IMR-90 (cell line): ENCODE measurements at regions not wholly inside any gene's neighbourhood (a gene's known extent, or its start where the extent isn't known, plus 50 kb on each side); places are given as distances from the start of the nearest gene placed in this dataset.

Experiments
- ATAC-seq: fragments of 200-7000 bp; cut with Tn5 transposase; 2 replicates; pipeline ENCODE4 v1.9.1; 2020; ENCODE audit warnings: low read depth, mild to moderate bottlenecking, moderate library complexity
- BruUV-seq: library from RNA; stranded (reverse); fragments of 400-500 nt; replicated peaks from 2 replicates; lab custom pipeline; 2021; lab: Mats Ljungman, UMichigan
- CTCF ChIA-PET: fragments of 300-600 bp; formaldehyde crosslinking; extraction: SDS; loops from one replicate; lab custom pipeline; 2021; ENCODE audit warnings: antibody characterized with exemption; lab: Yijun Ruan, JAX
- POLR2A ChIA-PET: fragments of 300-600 bp; sonication (Branson Sonifier 250); formaldehyde crosslinking; loops from one replicate; lab custom pipeline; 2022; ENCODE audit warnings: antibody characterized with exemption; ENCODE audit not compliant: unreplicated experiment; lab: Charles Lee
- DNase-seq: peaks from one replicate; pipeline ENCODE4 v3.0.0; 2013
- H2AFZ ChIP-seq: replicated peaks from 2 replicates; pipeline ENCODE3; 2013; ENCODE audit warnings: low read length, mild to moderate bottlenecking; ENCODE audit not compliant: poor library complexity
- H2AK5ac ChIP-seq: 2 replicates; pipeline ENCODE4 v1.6.1; 2013; ENCODE audit warnings: low read depth, low read length, inconsistent platforms
- H2AK9ac ChIP-seq: replicated peaks from 2 replicates; pipeline ENCODE3; 2013; ENCODE audit warnings: mild to moderate bottlenecking, low read depth, low read length, moderate library complexity; ENCODE audit not compliant: poor library complexity
- H2BK120ac ChIP-seq: 2 replicates; pipeline ENCODE4 v1.6.1; 2013; ENCODE audit warnings: low read depth, low read length, inconsistent platforms
- H2BK15ac ChIP-seq: 3 replicates; pipeline ENCODE4 v1.6.1; 2013; ENCODE audit warnings: low read depth, low read length, inconsistent platforms
- H2BK20ac ChIP-seq: 2 replicates; pipeline ENCODE4 v1.6.1; 2013; ENCODE audit warnings: low read depth, mild to moderate bottlenecking, inconsistent platforms, low read length, moderate library complexity
- H2BK5ac ChIP-seq: 2 replicates; pipeline ENCODE4 v1.6.1; 2013; ENCODE audit warnings: mild to moderate bottlenecking, low read depth, low read length, inconsistent platforms; ENCODE audit not compliant: poor library complexity, severe bottlenecking
- H3K14ac ChIP-seq: replicated peaks from 2 replicates; pipeline ENCODE4 v1.6.1; 2013; ENCODE audit warnings: low read depth, low read length, inconsistent platforms
- H3K18ac ChIP-seq: 2 replicates; pipeline ENCODE4 v1.6.1; 2013; ENCODE audit warnings: low read depth, low read length, control low read depth
- H3K23ac ChIP-seq: 2 replicates; pipeline ENCODE4 v1.6.1; 2013; ENCODE audit warnings: low read depth, low read length, inconsistent platforms
- H3K27ac ChIP-seq: 2 replicates; pipeline ENCODE4 v1.5.1; 2013; ENCODE audit warnings: mild to moderate bottlenecking, control low read depth, low read length; ENCODE audit not compliant: insufficient read depth
- H3K27me3 ChIP-seq: 2 replicates; pipeline ENCODE4 v1.6.1; 2013; ENCODE audit warnings: low read length; ENCODE audit not compliant: control insufficient read depth, insufficient read depth
- H3K36me3 ChIP-seq: 2 replicates; pipeline ENCODE4 v1.6.1; 2013; ENCODE audit warnings: low read length, mixed read lengths; ENCODE audit not compliant: control insufficient read depth, insufficient read depth
- H3K4ac ChIP-seq: 2 replicates; pipeline ENCODE4 v1.6.1; 2013; ENCODE audit warnings: low read depth, low read length, inconsistent platforms
- H3K4me1 ChIP-seq: 2 replicates; pipeline ENCODE4 v1.6.1; 2013; ENCODE audit warnings: low read length, mixed read lengths; ENCODE audit not compliant: control insufficient read depth, insufficient read depth
- H3K4me2 ChIP-seq: 2 replicates; pipeline ENCODE4 v1.6.1; 2013; ENCODE audit warnings: low read depth, mild to moderate bottlenecking, control low read depth, low read length, moderate library complexity
- H3K4me3 ChIP-seq: 2 replicates; pipeline ENCODE4 v1.5.1; 2013; ENCODE audit warnings: low read depth, mild to moderate bottlenecking, control low read depth, low read length, moderate library complexity; ENCODE audit not compliant: insufficient read depth
- H3K56ac ChIP-seq: 2 replicates; pipeline ENCODE4 v1.6.1; 2013; ENCODE audit warnings: low read length, inconsistent platforms; ENCODE audit not compliant: insufficient read depth; ENCODE audit errors: extremely low read depth
- H3K79me1 ChIP-seq, 2 experiments: 2 replicates each; pipeline ENCODE4 v1.6.1; 2013; ENCODE audit warnings: low read length in 2 of 2, inconsistent platforms in 1 of 2, low read depth in 1 of 2
- H3K9ac ChIP-seq: 2 replicates; pipeline ENCODE4 v1.6.1; 2013; ENCODE audit warnings: low read depth, low read length, control low read depth
- H3K9me1 ChIP-seq: 2 replicates; pipeline ENCODE4 v1.6.1; 2013; ENCODE audit warnings: low read length, inconsistent platforms; ENCODE audit not compliant: insufficient read depth
- H3K9me3 ChIP-seq: 2 replicates; pipeline ENCODE4 v1.6.1; 2013; ENCODE audit warnings: low read length; ENCODE audit not compliant: control insufficient read depth, insufficient read depth
- H4K20me1 ChIP-seq: 2 replicates; pipeline ENCODE4 v1.6.1; 2013; ENCODE audit warnings: low read length, inconsistent platforms; ENCODE audit not compliant: insufficient read depth
- H4K5ac ChIP-seq: 2 replicates; pipeline ENCODE4 v1.6.1; 2013; ENCODE audit warnings: mild to moderate bottlenecking, low read depth, low read length, control low read depth
- H4K8ac ChIP-seq, 2 experiments: 2 replicates each; pipeline ENCODE4 v1.6.1; 2013; ENCODE audit warnings: low read depth in 2 of 2, low read length in 2 of 2, control low read depth in 1 of 2, inconsistent platforms in 1 of 2
- H4K91ac ChIP-seq: 2 replicates; pipeline ENCODE4 v1.6.1; 2013; ENCODE audit warnings: low read depth, low read length, inconsistent platforms; ENCODE audit not compliant: insufficient read depth
- RAD21 ChIP-seq: IDR thresholded peaks from 2 replicates; pipeline ENCODE4 v1.6.1; 2012; ENCODE audit warnings: low read length, improper control_type of control experiment
- WGBS, 2 experiments: methylation state at CpG; one replicate each; pipeline versions ENCODE4 v1.1.5 to v1.1.7; 2013; ENCODE audit warnings: missing lambda C conversion rate in 2 of 2; ENCODE audit not compliant: insufficient read length in 1 of 2; ENCODE audit errors: extremely low coverage in 2 of 2; 5-methylcytosine and 5-hydroxymethylcytosine counted together
- dilution Hi-C: fragments of 300-500 bp; cut with HindIII; formaldehyde crosslinking; loops from one replicate; pipeline ENCODE4 v1.14.3; 2018; ENCODE audit warnings: low sequenced_read_pairs; ENCODE audit not compliant: unreplicated experiment
- in situ Hi-C: fragments of 300-500 bp; cut with MboI; formaldehyde crosslinking; loops from 3 replicates; pipeline ENCODE4 v1.14.3; 2019; ENCODE audit warnings: low sequenced_read_pairs, inconsistent platforms, mixed read lengths
- intact Hi-C: fragments of 100-400 bp; cut with micrococcal nuclease; formaldehyde crosslinking; loops from 2 replicates; pipeline ENCODE4 v1.10.0; 2022

GRCh38 chr5:166625210-166625865 lies 1666.1 kb upstream of the WWC1 start:
- no peaks in the 10 kb centered on the region for H4K20me1 ChIP-seq
- in situ Hi-C loops: no loop called here

More at GRCh38 chr5:166625210-166625865, 1666.1 kb upstream of the WWC1 start:
- no peaks in the 10 kb centered on the region for H3K27me3 ChIP-seq
- H3K9me3 ChIP-seq: peaks cover 4% of the 10 kb centered on the region; the same call in 1 of the 2 replicates
- no peak overlapping the region for H3K56ac ChIP-seq
- BruUV-seq: no TSS peak
- no peaks in the 10 kb centered on the region for H3K36me3 ChIP-seq
- CTCF ChIA-PET: no interaction called here
- 30% methylated on average over 2 of the region's 6 CpGs; no CpG with 5 or more reads in 1 of the 2 experiments for WGBS, 2 experiments
- H3K4ac ChIP-seq: no peak overlapping the region
- no peaks in the 10 kb centered on the region for H3K79me1 ChIP-seq
- H2AK5ac ChIP-seq: no peak overlapping the region
- H3K14ac ChIP-seq: no peak overlapping the region
- no peak overlapping the region for H4K8ac ChIP-seq
- no peak overlapping the region for H3K18ac ChIP-seq
- POLR2A ChIA-PET: no interaction called here
- H2AFZ ChIP-seq: no peak overlapping the region
- no peak overlapping the region for H2BK15ac ChIP-seq
- no peak overlapping the region for H2BK120ac ChIP-seq
- H2BK20ac ChIP-seq: no peak overlapping the region
- dilution Hi-C loops (no loop called here), intact Hi-C loops (no loop called here)
- DNase-seq: no peak
- H3K4me1 ChIP-seq: no peaks in the 10 kb centered on the region
- TF ChIP-seq RAD21: no peak
- H4K5ac ChIP-seq: no peak overlapping the region
- H3K9me1 ChIP-seq: no peaks in the 10 kb centered on the region
- no peak overlapping the region for H3K9ac ChIP-seq
- H3K4me3 ChIP-seq: no peak overlapping the region
- no peak overlapping the region for H3K27ac ChIP-seq
- no peak overlapping the region for H2AK9ac ChIP-seq
- no peak overlapping the region for H3K23ac ChIP-seq
- H4K91ac ChIP-seq: no peak overlapping the region
- no peak overlapping the region for H3K4me2 ChIP-seq
- no peak overlapping the region for H2BK5ac ChIP-seq
- ATAC-seq: no peak
